Ecto neural progenitor cell (in vitro differentiated cells): ENCODE measurements at regions not wholly inside any gene's neighbourhood (a gene's known extent, or its start where the extent isn't known, plus 50 kb on each side); places are given as distances from the start of the nearest gene placed in this dataset.

Source experiments
- DNase-seq: peaks from one replicate; pipeline ENCODE4 v3.0.0-alpha.2; 2018; ENCODE audit warnings: low spot score

DNA sequence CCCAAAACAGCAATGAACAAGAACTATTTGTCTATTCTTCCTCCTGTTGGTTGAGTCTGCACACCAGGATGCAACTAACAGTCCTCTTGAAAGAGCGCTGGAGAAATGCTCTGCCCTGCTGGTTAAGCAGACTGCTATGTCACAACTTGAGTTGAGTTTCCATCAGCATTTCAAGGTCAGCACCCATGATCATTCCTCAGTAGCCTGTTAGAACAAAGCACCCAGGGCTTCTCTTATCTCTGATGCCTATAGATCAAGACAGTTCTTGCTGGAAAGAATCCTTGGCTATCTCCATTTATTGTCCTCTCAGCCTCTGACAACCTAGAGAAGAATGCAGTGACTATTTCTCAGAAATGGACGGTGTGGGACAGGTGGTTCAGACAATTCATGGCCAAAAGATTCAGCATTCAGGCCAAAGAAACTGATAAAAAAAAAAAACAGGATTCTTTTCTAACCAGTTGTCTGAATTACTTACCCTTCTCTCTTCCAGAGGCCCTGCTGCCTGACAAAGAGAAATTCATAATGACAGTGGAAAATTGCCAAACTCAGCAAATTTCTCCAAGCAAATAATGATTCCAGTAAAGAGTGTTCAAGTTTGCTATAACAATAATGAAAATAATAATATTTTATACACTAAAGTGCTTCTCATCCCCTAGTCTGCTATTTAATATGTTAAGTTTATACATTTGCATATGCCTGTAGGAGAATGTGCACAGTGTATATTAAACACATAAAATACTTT lies 306.7 kb downstream of the EMP1 start:
- DNase-seq, result no peak

DNA sequence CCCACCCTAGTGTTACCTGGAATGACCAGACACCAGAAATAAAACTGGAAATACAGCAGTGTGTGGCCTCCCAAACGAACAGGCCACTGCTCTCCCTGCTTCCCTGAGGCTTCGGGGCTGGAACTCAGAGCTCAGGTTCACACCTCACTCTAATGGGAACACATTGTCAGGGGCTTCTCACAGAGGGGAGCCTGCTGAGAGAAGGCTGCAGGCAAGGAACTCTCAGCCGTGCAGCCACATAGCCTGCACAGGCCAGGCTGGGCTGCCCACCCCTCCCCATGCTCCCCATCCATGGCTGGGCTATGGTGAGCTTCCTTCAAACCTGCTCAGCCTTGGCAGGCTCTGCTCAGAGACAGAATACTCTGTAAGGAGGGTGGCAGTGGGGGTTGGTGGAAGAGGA lies 302.5 kb downstream of the EMP1 start:
- DNase-seq, result no peak

DNA sequence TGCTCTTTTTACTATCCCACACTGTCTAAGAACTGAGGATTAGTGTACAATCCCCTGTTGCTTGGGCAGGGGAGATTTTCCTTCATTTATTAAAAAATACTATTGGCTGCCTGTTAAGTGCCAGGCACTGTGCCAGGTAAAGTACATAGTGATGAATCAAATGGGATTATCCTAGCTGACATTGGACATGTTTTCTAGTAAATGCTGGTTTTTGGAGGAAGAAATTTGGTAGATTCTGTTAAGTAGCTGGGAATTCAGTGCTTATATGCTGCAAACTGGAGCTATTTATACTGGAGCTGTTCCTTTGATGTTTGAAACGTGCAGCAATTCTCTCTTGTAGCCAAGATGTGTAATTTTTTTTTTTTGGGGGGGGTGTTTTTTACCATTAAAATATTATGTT lies 299.6 kb downstream of the EMP1 start:
- no peak for DNase-seq

DNA sequence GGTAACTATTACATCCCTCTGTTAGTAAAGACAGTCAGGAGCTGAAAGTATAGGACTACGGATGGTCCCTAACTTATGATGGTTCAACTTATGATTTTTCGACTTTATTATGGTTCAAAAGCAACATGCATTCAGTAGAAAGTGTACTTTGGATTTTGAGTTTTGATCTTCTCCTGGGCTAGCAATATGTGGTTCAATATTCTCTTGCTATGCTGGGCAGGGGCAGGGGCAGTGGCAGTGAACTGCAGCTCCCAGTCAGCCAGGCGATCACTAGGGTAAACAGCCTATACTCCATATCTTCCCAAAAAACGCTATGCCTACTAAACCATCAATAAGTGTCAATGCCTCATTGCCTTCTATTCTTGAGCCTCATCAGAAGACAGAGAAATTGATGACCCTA lies 292.7 kb downstream of the EMP1 start:
- no peak for DNase-seq

DNA sequence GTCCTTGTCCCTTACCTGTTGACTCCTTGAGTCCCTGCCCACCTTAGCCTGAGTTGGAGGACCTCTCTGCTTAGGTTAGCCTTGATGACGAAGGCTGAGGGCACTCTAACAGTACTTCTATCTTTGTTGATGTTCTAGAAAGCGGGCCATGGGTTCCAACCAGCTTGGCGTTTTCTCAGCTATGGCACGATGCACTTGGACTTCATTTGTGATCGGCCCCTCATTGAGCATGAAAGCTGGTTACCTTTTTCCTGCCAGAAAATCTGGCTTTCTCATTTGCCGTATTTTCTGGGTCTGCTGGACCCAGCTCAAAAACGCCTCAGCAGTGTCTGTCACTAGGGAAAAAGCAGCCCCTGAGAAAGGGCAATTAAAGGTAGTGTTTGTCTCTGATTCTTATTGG lies 290.8 kb downstream of the EMP1 start:
- no peak for DNase-seq

DNA sequence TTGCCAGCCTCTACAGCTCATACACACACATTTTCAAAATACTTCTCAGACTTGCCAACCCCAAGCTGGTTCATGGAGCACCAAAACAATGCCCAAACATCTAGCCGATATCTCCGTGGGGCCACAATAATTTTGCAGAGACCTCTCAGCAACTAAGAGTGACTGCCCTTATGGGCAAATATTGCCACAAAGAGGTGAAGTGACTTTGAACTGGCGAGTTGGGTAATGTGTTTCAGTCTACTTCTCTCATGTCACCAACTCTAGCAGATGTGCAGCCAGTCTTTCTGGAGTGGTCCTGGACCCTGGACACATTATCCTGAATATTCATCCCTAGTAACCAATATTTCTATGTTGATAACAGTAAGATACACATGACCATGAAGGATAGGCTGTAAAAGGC lies 290.3 kb downstream of the EMP1 start:
- DNase-seq, result no peak

DNA sequence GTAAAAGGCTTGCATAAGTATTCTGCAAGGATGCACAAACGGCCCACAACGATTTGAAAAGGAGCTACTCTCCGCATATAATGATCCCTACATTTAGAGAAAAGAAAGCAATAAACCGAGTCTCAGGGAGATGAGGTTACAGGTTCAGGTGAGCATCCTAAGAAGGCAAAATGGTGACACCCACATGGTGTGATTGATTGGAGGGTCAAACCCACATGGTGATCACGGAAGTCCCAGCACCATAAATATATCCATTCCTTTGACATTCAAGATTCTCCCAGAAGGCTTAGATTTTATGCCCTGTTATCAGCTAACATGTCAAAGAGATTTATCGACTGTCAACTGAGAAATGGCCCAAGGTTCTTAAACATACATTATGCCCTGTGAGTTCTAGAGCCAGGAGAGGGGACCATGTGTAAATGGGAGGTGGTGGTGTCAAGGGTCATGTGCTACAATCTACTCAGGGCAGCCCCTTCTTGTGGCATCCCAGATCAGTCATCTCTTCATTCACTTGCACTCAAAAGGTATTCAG lies 282.2 kb downstream of the EMP1 start:
- DNase-seq, result no peak

DNA sequence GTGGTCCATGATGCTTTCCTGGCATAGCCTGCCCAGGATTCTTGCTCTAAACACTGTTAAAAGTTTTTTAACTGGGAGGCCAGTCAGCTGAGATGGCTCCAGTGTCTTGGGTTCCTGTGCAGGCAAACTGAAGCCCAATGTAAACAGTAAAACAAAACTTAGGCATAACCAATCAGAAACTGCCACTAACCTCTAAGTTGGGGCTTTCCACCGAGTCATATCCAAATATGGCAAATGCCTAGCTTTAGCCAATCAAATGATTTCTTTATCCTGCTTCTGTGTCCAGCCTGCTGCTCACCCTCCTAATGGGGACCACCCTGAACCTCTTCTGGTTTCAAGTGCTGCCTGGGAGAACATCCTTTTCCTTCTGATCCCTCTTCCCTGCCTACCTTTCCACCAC lies 277.9 kb downstream of the EMP1 start:
- DNase-seq, result no peak

DNA sequence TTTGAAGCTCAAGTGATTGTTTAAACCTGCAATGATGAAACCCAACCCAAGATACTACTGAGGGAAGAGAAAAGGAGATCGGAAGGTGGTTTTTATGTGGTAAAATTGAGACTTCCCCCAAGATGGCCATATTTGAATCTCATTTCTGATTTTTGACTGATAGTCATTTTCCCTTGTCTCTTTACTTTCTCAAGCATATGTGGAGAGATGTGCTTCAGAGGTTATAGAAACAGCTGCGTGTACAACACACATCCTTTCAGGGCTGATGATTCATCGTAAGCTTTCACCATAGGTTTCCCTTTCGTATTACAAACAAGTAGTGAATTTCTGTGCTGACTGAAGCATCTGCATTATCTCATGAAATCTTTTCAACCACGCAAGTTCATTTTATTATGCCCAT lies 276.2 kb downstream of the EMP1 start:
- DNase-seq, result no peak

DNA sequence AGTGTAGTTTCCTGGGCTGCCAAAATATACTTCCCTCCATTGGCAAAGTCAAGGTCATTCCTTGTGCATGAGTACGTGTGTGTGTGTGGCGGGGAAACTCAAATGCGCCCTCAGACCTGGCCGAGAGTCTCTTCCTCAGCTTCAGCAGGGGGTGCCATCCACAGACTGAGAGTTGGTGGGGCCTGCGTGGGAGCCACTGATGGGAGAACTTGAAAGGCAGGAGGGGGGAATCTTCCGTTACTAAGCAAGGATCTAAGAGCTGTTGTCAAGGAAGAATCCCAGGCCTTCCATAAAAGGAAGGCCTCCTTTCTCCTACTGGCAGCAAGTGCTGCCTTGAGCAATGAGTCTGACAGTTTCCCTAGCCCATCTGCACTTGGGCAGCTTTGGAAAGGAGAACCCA lies 274.9 kb downstream of the EMP1 start:
- no peak for DNase-seq

DNA sequence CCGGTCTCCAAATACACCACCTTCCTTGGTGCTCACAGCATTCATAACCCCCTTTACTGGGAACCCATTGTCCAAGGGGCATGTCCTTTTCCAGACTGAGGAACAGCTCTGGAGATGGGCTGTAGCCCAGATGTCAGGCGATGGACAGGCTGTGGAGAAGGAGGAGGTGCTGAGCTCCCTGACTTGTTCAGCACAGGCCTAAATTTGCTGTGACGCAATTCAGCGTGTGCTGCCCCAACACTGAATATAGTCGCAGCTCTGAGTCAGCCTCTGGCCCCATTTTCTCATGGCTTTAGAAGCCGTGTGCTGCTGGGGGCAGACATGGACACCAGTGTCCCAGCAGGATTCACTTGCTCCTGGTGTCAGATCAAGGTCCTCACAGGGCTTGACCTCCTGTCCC lies 269.1 kb downstream of the EMP1 start:
- DNase-seq, result no peak

DNA sequence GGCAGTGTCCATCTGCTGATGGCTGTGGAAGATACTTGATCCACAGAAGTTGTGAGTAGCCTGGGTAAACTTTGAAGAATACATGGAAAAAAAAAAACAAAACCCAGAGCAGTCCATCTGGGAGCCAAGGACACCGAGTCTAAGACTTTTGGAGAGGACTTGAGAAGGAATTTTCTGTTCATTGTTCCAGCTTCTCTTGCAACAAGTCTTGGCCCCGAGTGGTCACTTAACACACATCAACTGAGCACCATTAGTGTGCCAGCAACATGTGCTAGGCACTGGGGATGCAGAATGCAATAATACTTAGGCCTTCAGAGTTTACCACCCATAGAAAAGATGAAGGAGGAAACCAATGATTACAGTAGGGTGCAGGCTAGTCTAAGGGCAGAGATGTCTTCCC lies 266.7 kb downstream of the EMP1 start:
- no peak for DNase-seq

DNA sequence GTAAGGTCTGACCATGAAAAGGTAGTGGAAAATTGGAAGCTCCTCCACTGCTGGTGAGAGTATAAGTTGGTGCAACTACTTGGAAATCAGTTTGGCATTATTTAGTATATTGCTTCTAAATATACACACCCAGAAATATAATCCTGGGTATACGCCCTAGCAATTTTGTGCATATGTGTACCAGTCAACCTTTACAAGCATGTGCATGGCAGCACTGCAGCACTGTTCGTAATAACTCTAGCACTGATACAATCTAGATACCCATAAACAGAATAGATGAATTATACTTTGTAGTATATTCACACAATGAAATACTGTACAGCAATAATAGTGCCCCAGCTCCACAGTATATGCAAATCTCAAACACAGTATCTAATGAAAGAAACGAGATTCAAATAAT lies 265.9 kb downstream of the EMP1 start:
- DNase-seq, result no peak

DNA sequence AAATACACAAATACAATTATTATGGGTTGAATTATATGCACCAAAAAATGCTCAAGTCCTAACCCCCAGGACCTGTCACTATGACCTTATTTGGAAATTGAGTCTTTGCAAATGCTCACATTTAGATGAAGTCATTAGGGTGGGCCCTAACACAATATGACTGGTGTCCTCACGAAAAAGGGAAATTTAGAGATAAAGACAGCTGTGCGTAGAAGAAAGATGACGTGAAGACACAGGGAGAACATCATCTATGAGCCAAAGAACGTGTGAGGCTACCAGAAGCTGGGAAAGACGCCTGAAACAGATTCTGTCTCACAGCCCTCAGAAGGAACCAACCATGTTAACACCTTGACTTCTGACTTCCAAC lies 259.2 kb downstream of the EMP1 start:
- no peak for DNase-seq

DNA sequence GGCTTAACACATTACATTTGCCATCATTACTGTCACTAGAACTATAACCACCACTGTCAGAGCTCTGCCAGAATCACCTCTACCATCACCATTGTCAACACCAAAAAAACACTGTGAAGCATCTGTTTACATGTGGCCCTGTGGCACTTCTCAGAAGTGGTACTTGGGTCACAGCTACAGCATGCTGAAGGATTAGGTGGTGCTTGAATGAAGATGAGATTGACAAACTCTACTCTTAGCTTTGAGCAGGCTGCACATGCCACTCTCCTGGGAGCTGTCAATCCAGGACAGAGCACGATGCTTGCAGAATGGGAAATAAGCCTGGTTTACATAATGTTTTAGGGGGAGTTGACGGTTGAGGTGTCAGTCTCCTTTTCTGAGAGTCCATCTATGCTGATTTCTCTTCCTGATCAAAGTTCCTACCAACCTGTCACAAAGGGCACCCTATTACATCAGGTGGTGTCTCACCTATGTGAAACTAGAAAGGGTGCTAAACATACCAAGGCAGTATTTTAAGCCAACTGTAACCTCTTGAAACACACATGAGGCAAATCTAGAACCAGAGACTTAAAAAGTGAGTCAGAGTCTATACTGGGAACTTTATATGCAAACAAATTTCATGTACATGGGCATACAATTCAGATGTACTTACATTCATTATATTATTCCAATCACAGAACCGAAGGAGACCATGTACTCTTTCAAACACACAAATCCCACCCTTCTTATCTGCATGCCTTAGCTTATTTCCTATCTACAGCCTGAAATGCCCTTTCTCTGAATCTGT lies 258.7 kb downstream of the EMP1 start:
- DNase-seq, result no peak

DNA sequence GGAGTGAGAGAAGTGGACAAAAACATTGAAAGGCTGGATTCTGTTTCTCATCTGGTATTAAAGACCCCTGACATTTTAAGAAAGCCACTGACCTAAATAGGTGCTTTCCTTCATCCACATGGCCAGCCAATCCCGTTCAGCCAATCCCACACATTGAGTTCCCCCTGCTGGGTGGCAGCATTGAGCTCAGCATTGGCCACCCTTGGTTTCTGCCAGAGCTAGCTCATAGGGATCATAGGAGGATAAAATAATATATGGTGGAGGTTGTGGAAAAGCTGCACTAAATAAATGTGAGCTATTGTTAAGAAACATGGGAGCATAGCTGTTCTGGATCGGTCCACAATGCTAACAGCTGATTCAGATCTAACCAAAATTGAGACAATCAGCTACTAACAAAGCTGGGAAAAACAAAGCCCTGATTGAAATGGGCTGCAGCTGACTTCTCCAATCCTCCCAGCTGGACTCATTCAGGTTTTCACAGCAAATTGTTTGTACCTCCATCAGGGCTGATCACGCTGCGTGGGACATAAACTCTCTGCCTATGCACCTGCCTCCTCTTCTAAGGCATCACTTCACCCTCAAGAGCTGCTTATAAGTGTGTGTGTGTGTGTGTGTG lies 256.5 kb downstream of the EMP1 start:
- no peak for DNase-seq

DNA sequence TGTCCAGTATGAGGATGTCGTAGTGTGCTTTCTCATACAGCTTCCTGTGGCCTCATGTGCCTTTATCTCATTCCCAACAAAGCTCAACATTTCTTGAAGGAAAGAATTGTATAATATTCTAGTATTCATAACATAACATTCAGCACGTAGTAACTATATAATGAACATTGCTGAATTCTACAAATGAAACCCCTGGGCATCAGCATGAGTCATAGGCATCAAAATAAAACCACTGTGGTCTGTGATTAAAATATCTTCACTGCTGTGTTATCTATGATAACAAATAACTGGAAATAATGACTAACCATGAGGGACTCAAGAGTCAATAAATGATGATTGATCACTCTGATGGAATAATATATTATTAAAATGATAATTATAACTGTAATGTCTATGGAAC lies 255.2 kb downstream of the EMP1 start:
- DNase-seq, result no peak

DNA sequence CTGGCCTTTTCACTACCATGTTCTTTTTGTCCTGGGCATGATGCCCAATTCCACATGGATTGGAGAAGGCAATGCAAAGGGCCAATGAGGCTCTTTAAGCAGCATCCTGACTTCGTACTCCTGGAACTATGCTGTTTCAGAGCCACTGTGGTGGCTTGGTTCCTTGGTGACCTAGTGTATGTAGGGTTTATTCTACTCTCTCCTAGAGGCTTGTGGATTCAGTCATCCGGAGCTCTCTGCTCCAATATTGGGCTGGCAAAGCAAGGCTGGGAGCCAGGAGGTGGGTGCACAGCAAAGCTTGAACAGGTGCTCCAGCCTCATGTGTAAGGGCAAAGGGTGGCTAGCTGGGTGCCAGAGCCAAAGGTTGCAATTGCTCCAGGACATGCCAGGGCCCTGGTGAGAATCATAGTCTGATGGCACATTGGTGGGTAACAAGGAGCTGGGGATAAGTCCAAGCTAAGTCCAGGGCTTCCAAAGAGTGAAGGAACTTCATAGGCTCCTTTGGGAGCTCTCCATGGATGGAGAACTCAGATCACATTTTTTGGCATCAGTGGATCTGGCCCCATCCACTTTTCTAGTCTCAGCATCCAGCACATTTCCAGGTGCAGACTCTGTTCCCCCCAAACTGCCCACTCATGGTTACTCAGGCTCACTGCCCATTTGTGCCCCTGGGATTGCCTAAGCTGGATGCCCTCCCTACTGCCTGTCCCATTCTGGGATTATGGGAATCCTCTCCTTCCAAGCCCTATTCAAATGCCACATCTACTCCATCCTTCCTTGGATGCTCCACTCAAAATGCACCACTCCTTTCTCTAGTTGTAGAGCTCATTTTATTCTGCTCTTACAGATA lies 253.9 kb downstream of the EMP1 start:
- DNase-seq, result no peak

DNA sequence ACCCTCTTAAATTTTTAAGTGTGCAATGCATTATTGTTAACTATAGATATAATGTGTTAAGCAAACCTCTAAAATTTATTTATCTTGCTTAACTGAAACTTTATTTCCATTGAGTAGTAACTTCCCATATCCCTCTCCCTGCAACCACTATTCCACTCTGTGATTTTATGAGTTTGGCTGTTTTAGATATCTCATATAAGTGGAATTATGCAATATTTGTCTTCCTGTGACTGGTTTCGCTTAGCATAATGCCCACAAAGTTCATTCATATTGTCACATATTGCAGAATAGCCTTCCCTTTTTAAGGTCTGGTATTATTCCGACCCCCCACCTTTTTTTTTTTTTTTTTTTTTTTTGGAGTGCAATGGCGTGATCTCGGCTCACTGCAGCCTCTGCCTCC lies 247.6 kb downstream of the EMP1 start:
- DNase-seq, result no peak

DNA sequence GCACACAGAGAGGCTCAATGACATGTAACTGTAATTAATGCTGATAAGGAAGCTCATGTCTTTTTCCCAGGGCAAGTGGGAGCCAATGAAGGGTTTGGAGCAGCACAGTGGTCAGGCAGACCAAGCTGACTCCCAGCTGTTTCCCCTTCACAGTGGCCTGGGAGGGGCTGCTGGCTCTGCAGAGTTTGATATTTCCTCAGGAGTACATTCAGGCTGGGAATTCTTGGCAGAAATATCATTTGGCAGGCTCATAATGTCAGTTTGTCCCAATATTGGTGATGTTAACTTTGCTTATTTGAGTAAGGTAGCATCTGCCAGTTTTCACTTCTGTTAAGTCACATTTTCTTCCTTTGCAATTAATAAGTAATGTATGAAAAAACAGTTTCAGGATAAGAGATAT lies 247.0 kb downstream of the EMP1 start:
- no peak for DNase-seq

DNA sequence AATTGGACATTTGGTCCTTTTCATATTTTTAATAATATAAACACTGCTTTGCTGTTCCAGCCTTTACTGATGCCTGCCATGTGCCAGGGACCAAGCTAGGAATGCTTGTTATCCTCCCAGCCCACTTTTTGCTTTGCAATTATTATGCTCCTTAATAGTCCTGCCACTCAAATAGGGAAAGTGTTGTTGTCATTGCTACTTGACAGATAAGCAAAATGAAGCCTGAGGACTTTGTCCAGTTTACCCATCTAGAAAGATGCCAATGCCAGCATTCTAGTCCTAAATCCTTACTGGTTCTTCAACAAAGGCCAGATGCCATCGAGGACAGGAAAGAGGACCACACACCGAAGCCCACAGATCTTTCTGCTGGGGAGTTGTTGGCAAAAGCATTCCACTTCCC lies 246.5 kb downstream of the EMP1 start:
- no peak for DNase-seq

DNA sequence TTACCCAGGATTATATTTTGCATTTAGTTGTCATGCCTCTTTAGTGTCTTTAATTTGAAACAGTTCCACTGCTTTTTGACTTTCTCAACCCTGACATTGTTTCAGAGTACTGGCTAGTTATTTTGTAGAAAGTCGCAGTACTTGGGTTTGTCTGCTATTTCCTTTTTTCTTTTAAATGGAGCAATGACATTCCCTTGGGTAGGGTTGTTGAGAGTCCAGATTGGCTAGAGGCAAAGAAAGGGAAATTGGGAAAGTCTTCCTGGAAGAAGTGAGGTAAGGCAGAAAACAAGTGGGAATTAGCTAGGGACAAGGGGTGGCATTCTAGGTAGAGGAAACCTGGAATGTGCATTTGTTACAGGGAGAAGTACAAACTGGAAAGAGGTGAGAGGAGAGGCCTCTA lies 245.9 kb downstream of the EMP1 start:
- no peak for DNase-seq
